ENCODE measurements at regions not wholly inside any gene's neighbourhood (a gene's known extent, or its start where the extent isn't known, plus 50 kb on each side); places are given as distances from the start of the nearest gene placed in this dataset.

DNA sequence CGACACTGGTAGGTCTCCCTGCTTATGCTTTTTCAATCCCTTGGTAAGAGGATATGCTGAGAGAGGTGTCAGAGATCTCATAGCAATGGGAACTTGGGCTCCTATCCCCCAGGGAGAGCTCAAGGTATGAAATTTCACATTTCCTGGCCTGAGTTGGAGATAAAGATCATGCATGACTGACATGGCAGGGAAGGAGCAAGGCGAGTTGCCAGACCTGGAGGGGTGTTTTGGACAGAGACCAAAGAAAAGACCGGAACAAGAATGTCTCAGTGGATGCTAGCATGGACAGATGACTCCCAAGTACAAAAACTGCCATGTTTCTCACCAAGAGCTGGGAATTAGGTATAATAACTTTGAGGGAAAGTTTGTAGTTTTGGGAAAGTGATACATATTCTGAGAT lies 334.1 kb upstream of the B3GALT2 start:
- TF ChIP-seq, protein P1, sequence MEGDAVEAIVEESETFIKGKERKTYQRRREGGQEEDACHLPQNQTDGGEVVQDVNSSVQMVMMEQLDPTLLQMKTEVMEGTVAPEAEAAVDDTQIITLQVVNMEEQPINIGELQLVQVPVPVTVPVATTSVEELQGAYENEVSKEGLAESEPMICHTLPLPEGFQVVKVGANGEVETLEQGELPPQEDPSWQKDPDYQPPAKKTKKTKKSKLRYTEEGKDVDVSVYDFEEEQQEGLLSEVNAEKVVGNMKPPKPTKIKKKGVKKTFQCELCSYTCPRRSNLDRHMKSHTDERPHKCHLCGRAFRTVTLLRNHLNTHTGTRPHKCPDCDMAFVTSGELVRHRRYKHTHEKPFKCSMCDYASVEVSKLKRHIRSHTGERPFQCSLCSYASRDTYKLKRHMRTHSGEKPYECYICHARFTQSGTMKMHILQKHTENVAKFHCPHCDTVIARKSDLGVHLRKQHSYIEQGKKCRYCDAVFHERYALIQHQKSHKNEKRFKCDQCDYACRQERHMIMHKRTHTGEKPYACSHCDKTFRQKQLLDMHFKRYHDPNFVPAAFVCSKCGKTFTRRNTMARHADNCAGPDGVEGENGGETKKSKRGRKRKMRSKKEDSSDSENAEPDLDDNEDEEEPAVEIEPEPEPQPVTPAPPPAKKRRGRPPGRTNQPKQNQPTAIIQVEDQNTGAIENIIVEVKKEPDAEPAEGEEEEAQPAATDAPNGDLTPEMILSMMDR (conservative IDR thresholded peaks at IDR 0.05): no peak
- no peak for TF ChIP-seq EZH2 (IDR thresholded peaks at IDR 0.05; ENCODE audit: low read depth)

All from PC-9 (cell line).